GM23338 (cell line): ENCODE measurements at regions not wholly inside any gene's neighbourhood (a gene's known extent, or its start where the extent isn't known, plus 50 kb on each side); places are given as distances from the start of the nearest gene placed in this dataset.

Experiments used
- ATAC-seq: fragments of 200-7000 bp; cut with Tn5 transposase; 3 replicates; pipeline ENCODE4 v1.9.1; 2020
- DNase-seq: peaks from one replicate; pipeline ENCODE4 v3.0.0-alpha.2; 2015; ENCODE audit warnings: low spot score
- H2AFZ ChIP-seq: fragments of 200-600 bp; sonication (generic); 2 replicates; pipeline ENCODE4 v1.8.0; 2016; ENCODE audit warnings: antibody characterized with exemption, mild to moderate bottlenecking, moderate library complexity
- H3F3A ChIP-seq: fragments of 200-600 bp; sonication (generic); replicated peaks from 2 replicates; pipeline ENCODE4 v1.8.0; 2017; ENCODE audit warnings: antibody characterized with exemption, mixed run types, low read depth
- H3K27ac ChIP-seq: fragments of 200-600 bp; sonication (generic); 2 replicates; pipeline ENCODE4 v1.6.1; 2016; ENCODE audit warnings: low read depth
- H3K27me3 ChIP-seq: fragments of 200-600 bp; sonication (generic); 2 replicates; pipeline ENCODE4 v1.8.0; 2016; ENCODE audit warnings: mild to moderate bottlenecking, mixed run types, moderate library complexity; ENCODE audit not compliant: insufficient read depth
- H3K36me3 ChIP-seq: fragments of 200-600 bp; sonication (generic); 2 replicates; pipeline ENCODE4 v1.8.0; 2016; ENCODE audit warnings: mild to moderate bottlenecking; ENCODE audit not compliant: insufficient read depth
- H3K4me1 ChIP-seq: fragments of 200-600 bp; sonication (generic); 2 replicates; pipeline ENCODE4 v1.8.0; 2016; ENCODE audit warnings: mild to moderate bottlenecking, moderate library complexity; ENCODE audit not compliant: insufficient read depth
- H3K4me2 ChIP-seq: fragments of 200-600 bp; sonication (generic); 2 replicates; pipeline ENCODE4 v1.7.1; 2017; ENCODE audit warnings: mixed run types
- H3K4me3 ChIP-seq: fragments of 200-600 bp; sonication (generic); 2 replicates; pipeline ENCODE4 v1.6.1; 2016; ENCODE audit warnings: mixed run types
- H3K79me2 ChIP-seq: fragments of 200-600 bp; sonication (generic); replicated peaks from 2 replicates; pipeline ENCODE4 v1.8.0; 2017; ENCODE audit warnings: mild to moderate bottlenecking; ENCODE audit not compliant: insufficient read depth
- H3K9me2 ChIP-seq: fragments of 200-600 bp; sonication (generic); 2 replicates; pipeline ENCODE4 v1.8.0; 2017; ENCODE audit not compliant: insufficient read depth
- H4K20me1 ChIP-seq: fragments of 200-600 bp; sonication (generic); replicated peaks from 2 replicates; pipeline ENCODE4 v1.8.0; 2017; ENCODE audit warnings: mild to moderate bottlenecking; ENCODE audit not compliant: insufficient read depth
- H3K27ac Mint-ChIP-seq: 2 replicates; pipeline ENCODE4 v1.8.0; 2020; ENCODE audit warnings: inconsistent platforms, mild to moderate bottlenecking, moderate library complexity, mixed read lengths
- H3K27me3 Mint-ChIP-seq: 3 replicates; pipeline ENCODE4 v1.8.0; 2022; ENCODE audit warnings: low read depth, mild to moderate bottlenecking, moderate library complexity, mixed read lengths, inconsistent platforms; ENCODE audit not compliant: insufficient read depth, poor library complexity
- H3K36me3 Mint-ChIP-seq: 3 replicates; pipeline ENCODE4 v1.8.0; 2021; ENCODE audit warnings: low read depth, mild to moderate bottlenecking, inconsistent platforms, moderate library complexity, mixed read lengths
- H3K4me1 Mint-ChIP-seq: 3 replicates; pipeline ENCODE4 v1.8.0; 2020; ENCODE audit warnings: mild to moderate bottlenecking, inconsistent platforms, mixed read lengths
- H3K4me3 Mint-ChIP-seq: 3 replicates; pipeline ENCODE4 v1.8.0; 2021; ENCODE audit warnings: moderate library complexity, mild to moderate bottlenecking, inconsistent platforms, mixed read lengths
- H3K9me3 Mint-ChIP-seq: 3 replicates; pipeline ENCODE4 v1.8.0; 2020; ENCODE audit warnings: moderate library complexity, mild to moderate bottlenecking, inconsistent platforms, mixed read lengths
- CREB1 ChIP-seq: fragments of 250-450 bp; sonication (Bioruptor Pico); IDR thresholded peaks from 2 replicates; pipeline ENCODE4 v1.5.0; 2020; ENCODE audit warnings: low read depth, mild to moderate bottlenecking, moderate library complexity
- ETS1 ChIP-seq: IDR thresholded peaks from 2 replicates; pipeline ENCODE4 v1.6.1; 2016; ENCODE audit warnings: antibody characterized with exemption
- EZH2 ChIP-seq: fragments of 200-600 bp; sonication (generic); IDR thresholded peaks from one replicate; pipeline ENCODE4 v1.8.0; 2017; ENCODE audit warnings: antibody characterized with exemption, mild to moderate bottlenecking, low read depth; ENCODE audit not compliant: unreplicated experiment
- JUNB ChIP-seq: IDR thresholded peaks from one replicate; pipeline ENCODE4 v1.6.1; 2016; ENCODE audit warnings: antibody characterized with exemption; ENCODE audit not compliant: unreplicated experiment
- POLR2AphosphoS5 ChIP-seq: IDR thresholded peaks from 2 replicates; pipeline ENCODE4 v1.6.1; 2016; ENCODE audit warnings: antibody characterized with exemption, low read depth
- REST ChIP-seq: IDR thresholded peaks from one replicate; pipeline ENCODE4 v1.6.1; 2018; ENCODE audit warnings: antibody characterized with exemption; ENCODE audit not compliant: unreplicated experiment
- STAT1 ChIP-seq: IDR thresholded peaks from one replicate; pipeline ENCODE4 v1.6.1; 2016; ENCODE audit warnings: antibody characterized with exemption; ENCODE audit not compliant: unreplicated experiment
- ZNF331 ChIP-seq: fragments of 250-450 bp; sonication (Bioruptor Pico); IDR thresholded peaks from 2 replicates; pipeline ENCODE4 v1.5.0; 2020; ENCODE audit warnings: low read depth, mild to moderate bottlenecking, moderate library complexity
- ZNF462 ChIP-seq: fragments of 250-450 bp; sonication (Bioruptor Pico); IDR thresholded peaks from 2 replicates; pipeline ENCODE4 v1.5.0; 2020; ENCODE audit warnings: mild to moderate bottlenecking, moderate library complexity

GRCh38 chr21:38614558-38614957 is 116.3 kb upstream of the ERG start:
- Mint-ChIP-seq H3K27ac (no peak overlapping the region), H3K4me1 (no peaks in the 10 kb centered on the region; the same call in 2 of the 3 replicates), H3K9me3 (no peaks in the 10 kb centered on the region), H3K27me3 (peaks cover 8% of the 10 kb centered on the region), H3K36me3 (no peaks in the 10 kb centered on the region; the same call in 2 of the 3 replicates), H3K4me3 (no peak overlapping the region)
- Histone ChIP-seq H3K79me2 (no peaks in the 10 kb centered on the region), H3K9me2 (peaks cover 3% of the 10 kb centered on the region; the same call in 1 of the 2 replicates), H3K36me3 (no peaks in the 10 kb centered on the region), H3K27me3 (no peaks in the 10 kb centered on the region), H3F3A (no peaks in the 10 kb centered on the region), H4K20me1 (no peaks in the 10 kb centered on the region), H3K4me2 (no peak overlapping the region), H3K4me3 (no peak overlapping the region), H3K4me1 (no peaks in the 10 kb centered on the region), H3K27ac (no peak overlapping the region), H2AFZ (no peak overlapping the region)
- ATAC-seq (no peak), DNase-seq (no peak)
- no peak for TF ChIP-seq STAT1

GRCh38 chr21:38619480-38619879 is 121.2 kb upstream of the ERG start:
- H3K27ac ChIP-seq = no peak overlapping the region
- H3K4me2 ChIP-seq = no peak overlapping the region
- no peak for ATAC-seq
- H3K9me2 ChIP-seq = peaks cover 2% of the 10 kb centered on the region; the same call in 1 of the 2 replicates
- no peaks in the 10 kb centered on the region for H3K36me3 ChIP-seq
- H4K20me1 ChIP-seq = no peaks in the 10 kb centered on the region
- H3K27me3 ChIP-seq = no peaks in the 10 kb centered on the region
- no peak overlapping the region for H2AFZ ChIP-seq
- H3F3A ChIP-seq = no peaks in the 10 kb centered on the region
- Mint-ChIP-seq H3K36me3 (no peaks in the 10 kb centered on the region; the same call in 2 of the 3 replicates), H3K4me3 (no peak overlapping the region), H3K4me1 (peaks cover 5% of the 10 kb centered on the region), H3K9me3 (no peaks in the 10 kb centered on the region), H3K27me3 (peaks cover under 1% of the 10 kb centered on the region), H3K27ac (no peak overlapping the region)
- no peaks in the 10 kb centered on the region for H3K79me2 ChIP-seq
- no peak overlapping the region for H3K4me3 ChIP-seq
- DNase-seq = no peak
- no peaks in the 10 kb centered on the region; the same call in 1 of the 2 replicates for H3K4me1 ChIP-seq
- TF ChIP-seq EZH2 = no peak
- TF ChIP-seq POLR2AphosphoS5 = no peak
- no peak for TF ChIP-seq ZNF462 (CRISPR knock-in tag)
- TF ChIP-seq CREB1 (CRISPR knock-in tag) = no peak
- TF ChIP-seq JUNB = no peak
- no peak for TF ChIP-seq STAT1
- no peak for TF ChIP-seq REST
- TF ChIP-seq ZNF331 (CRISPR knock-in tag) = no peak
- no peak for TF ChIP-seq ETS1
